Fibroblast of skin of left biceps (primary cell): ENCODE measurements at regions not wholly inside any gene's neighbourhood (a gene's known extent, or its start where the extent isn't known, plus 50 kb on each side); places are given as distances from the start of the nearest gene placed in this dataset.
"Not testable (repeated sequence)": the region's sequence is repeated elsewhere in the genome, so short reads cannot be mapped to it uniquely, and the experiment has no call there.

ENCODE experiments used
- DNase-seq, 2 experiments: peaks; one replicate each; pipeline ENCODE4 v3.0.0-alpha.2; 2013; ENCODE audit warnings: low read depth in 2 of 2

DNA sequence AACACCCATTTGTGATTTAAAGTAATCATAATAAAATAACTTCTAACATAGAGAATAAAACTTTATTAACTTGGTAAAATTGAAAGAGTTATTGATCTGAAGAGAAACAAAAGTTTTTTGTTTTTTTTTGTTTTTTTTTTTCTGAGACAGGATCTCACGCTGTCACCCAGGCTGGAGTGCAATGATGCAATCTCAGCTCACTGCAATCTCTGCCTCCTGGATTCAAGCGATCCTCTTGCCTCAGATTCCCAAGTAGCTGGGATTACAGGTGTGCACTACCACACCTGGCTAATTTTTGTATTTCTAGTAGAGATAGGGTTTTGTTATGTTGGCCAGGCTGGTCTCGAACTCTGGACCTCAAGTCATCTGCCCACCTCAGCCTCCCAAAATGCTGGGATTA lies 116.5 kb upstream of the SPATA31D4 start:
- DNase-seq, result not testable (repeated sequence)

GRCh38 chr9:81814401-81814793 lies 113.8 kb upstream of the SPATA31D4 start:
- no peak for DNase-seq

DNA sequence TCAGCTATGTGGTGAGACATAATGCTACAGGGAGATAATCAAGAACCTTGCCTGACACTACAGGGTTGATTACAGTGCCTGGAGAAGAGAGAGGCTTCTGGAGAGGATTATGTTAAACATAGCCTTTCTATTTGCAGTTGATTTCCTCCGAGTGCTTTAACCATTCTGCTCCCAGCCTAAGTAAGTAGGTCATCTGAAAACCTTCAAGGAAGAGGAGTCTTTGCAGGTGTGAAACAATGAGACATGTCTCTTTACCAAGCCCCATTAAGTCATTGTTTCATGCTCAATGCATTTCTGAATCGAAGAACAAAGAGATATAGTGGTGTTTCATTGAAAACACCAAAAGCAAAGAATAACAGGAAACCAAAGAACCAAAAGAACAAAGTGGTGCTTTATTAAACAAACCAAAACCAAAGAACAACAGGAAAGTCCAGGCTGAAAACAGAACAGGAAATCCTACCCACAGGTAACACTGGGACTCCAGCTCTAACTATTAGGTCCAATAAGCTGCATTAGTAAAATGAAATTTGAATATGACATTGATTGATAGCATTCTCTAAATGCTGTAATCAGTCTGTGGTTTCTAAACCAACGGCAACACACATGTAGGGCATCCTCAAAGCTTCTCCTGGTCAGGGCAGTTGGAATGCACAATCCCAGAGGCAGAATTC lies 113.3 kb upstream of the SPATA31D4 start:
- no peak for DNase-seq

- no peak for DNase-seq
Observed at GRCh38 chr9:81815781-81816180, 112.4 kb upstream of the SPATA31D4 start.

- DNase-seq, result no peak
Observed at GRCh38 chr9:81819155-81819554, 109.1 kb upstream of the SPATA31D4 start.

- DNase-seq, result no peak
Observed at GRCh38 chr9:81819859-81820546, 108.2 kb upstream of the SPATA31D4 start.

GRCh38 chr9:81822301-81822865 lies 105.8 kb upstream of the SPATA31D4 start:
- no peak for DNase-seq

- no peak for DNase-seq
Observed at GRCh38 chr9:81822967-81823366, 105.3 kb upstream of the SPATA31D4 start.

GRCh38 chr9:81823672-81824554 lies 104.3 kb upstream of the SPATA31D4 start:
- no peak for DNase-seq

DNA sequence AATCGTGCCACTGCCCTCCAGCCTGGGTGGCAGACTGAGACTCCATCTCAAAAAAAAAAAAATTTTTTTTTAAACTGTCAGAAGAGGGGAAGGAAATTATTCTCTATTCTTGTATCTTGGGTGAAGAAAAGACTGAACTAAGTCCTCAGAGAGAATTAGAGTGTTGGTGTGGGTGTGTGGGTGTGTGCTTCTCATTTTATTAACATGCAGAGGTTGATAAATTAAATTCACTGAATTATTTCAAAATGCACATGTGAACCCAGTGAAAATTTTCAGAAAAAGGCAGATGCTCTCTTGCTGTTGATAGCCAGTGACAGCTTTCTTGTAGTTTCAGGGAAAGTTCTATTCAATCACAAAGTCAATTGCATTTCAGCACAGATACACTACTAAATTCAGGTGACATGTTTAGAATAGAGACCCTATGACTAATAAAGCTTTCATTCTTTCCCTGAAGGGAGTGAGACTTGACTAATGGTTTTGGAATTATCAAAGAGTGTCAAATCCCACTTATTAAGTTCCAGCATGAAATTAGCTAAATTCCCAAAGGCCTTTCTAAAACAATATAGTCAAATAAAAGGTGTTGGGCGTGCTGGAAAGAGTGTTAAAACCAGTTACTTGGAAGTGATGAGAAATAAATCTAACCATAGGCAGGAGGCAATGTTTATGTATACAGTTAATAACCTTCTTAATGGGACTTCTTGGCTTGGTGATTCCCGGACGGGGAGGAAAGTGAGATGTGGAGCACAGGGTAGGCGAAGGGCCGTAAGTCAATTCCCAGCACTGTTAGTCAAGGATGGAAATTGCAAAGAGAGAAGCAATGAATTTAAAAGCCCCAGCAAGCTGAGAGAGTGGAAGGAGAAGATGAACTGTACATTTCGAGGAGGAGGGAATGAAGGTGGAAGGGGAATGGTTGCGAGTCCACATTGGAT lies 103.2 kb upstream of the SPATA31D4 start:
- no peak for DNase-seq

DNA sequence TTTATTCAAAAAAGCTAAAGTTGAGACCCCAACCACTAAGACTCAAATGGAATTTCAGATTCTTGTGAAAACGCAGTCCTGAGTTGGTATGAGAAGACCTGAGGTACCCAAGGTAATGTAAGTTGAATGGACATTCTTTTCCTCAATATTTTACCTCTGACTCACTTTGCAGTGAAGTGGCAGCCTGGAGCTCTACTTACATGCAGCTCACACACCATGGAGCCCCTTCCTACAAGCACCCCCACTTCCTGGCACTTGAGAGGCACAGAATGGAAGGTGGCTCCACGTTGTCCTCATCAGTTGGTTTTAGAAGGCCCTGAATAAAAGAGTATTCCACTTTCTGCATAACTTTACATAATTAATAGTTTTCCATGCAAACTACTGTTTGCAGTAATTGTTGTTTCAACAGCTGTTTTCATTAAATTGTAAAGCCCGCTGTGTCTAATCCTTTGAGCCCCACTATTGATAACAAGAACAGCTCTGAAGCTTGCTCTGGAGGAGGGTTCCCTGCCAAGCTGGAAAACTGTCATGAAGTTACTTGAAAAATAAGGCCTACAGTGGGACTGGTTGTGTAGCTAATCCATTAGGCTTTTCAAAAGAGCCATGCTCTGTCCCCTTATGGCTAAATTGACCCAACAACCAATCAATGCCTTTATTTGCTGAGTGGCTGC lies 102.2 kb upstream of the SPATA31D4 start:
- no peak for DNase-seq

GRCh38 chr9:81826517-81826906 lies 101.7 kb upstream of the SPATA31D4 start:
- no peak for DNase-seq

DNA sequence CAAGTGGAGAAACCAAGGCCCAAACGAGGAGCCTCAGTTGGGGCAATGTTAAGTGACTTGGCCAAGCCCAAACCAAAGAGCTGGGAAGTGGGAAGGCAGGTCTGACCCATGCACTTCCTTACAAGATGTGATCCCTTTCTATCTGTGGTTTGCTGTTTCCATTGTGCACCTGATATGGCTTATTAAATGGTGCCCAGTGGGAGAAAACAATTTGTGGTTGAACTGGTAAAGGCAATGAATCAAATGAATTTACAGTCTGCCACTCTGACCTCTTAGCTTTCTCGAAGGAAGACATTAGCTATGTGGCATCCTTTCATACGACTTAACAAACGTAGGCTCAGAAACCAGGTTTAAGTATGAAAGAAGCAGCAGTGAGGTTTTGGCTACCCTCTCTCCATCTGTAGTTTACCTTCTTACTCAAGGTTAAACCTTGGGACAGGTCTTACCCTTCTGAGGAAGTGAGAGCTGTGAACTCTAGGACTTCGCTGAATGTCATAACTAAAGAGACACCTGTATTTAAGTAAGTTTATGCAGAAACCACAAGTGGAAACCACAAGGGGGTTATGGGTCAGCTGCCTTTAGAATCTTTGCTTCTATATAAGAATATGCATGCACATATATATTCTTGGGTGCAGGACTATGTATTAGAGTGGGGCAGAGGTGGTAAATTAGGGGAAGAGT lies 100.5 kb upstream of the SPATA31D4 start:
- no peak for DNase-seq

GRCh38 chr9:81829195-81829882 lies 98.9 kb upstream of the SPATA31D4 start:
- no peak for DNase-seq

- DNase-seq, result not testable (repeated sequence)
Observed at GRCh38 chr9:81830431-81830830, 97.8 kb upstream of the SPATA31D4 start.

- DNase-seq, result no peak
Observed at GRCh38 chr9:81832571-81833285, 95.5 kb upstream of the SPATA31D4 start.

GRCh38 chr9:81833563-81834345 lies 94.5 kb upstream of the SPATA31D4 start:
- DNase-seq, result no peak

DNA sequence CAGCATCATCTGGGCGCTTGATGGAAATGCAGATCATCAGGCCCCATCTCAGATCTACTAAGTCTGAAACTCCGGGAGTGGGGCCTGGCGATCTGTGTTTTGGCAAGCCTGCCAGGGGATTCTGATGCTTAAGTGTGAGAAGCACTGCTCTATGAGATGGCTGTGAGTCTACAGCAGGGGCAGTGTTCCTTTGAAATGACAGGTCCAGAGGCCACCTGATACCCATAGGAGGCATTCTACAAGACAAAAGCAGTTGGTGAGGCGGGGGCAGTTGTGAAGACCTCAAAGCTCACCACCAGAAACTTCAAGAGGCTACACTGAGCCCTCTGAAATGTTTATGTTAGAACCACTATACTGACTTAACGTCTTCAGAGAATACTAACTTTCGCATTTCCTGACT lies 86.9 kb upstream of the SPATA31D4 start:
- no peak for DNase-seq
